ENCODE measurements at regions not wholly inside any gene's neighbourhood (a gene's known extent, or its start where the extent isn't known, plus 50 kb on each side); places are given as distances from the start of the nearest gene placed in this dataset.

DNA sequence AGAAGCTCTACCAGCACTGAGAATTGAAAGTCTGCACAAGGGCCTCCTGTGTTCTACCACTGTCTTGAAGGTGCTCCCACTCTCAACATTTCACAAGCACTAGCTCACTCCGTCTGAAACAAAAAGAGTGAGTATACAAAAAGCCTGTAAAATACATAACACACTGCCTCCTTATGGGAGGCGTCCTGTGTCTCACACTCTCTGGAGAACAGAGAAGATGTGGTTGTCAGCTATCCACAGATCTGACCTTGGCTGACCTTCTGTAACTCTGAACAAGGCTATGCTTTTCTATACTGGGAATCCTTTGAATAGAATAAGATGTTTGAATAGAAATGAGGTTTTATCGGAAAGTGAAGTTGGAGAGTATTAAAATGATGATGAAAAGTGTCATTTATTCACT lies 171.3 kb upstream of the TMEM45B start:
- TF ChIP-seq, protein P1, sequence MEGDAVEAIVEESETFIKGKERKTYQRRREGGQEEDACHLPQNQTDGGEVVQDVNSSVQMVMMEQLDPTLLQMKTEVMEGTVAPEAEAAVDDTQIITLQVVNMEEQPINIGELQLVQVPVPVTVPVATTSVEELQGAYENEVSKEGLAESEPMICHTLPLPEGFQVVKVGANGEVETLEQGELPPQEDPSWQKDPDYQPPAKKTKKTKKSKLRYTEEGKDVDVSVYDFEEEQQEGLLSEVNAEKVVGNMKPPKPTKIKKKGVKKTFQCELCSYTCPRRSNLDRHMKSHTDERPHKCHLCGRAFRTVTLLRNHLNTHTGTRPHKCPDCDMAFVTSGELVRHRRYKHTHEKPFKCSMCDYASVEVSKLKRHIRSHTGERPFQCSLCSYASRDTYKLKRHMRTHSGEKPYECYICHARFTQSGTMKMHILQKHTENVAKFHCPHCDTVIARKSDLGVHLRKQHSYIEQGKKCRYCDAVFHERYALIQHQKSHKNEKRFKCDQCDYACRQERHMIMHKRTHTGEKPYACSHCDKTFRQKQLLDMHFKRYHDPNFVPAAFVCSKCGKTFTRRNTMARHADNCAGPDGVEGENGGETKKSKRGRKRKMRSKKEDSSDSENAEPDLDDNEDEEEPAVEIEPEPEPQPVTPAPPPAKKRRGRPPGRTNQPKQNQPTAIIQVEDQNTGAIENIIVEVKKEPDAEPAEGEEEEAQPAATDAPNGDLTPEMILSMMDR (IDR thresholded peaks at IDR 0.05): no peak
- no peak for TF ChIP-seq POLR2A (IDR thresholded peaks at IDR 0.05; ENCODE audit: low read length)
- TF ChIP-seq, protein P2, sequence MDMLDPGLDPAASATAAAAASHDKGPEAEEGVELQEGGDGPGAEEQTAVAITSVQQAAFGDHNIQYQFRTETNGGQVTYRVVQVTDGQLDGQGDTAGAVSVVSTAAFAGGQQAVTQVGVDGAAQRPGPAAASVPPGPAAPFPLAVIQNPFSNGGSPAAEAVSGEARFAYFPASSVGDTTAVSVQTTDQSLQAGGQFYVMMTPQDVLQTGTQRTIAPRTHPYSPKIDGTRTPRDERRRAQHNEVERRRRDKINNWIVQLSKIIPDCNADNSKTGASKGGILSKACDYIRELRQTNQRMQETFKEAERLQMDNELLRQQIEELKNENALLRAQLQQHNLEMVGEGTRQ (IDR thresholded peaks at IDR 0.05): no peak

Data from A549 (cell line).